Thoracic aorta (tissue), 2 donors: ENCODE measurements at regions not wholly inside any gene's neighbourhood (a gene's known extent, or its start where the extent isn't known, plus 50 kb on each side); places are given as distances from the start of the nearest gene placed in this dataset.

Experiments
- ATAC-seq: fragments of 150-250 bp; one replicate; pipeline ENCODE4 v1.8.0; 2017; ENCODE audit warnings: low read depth; ENCODE audit not compliant: insufficient number of reproducible peaks, low FRiP score
- DNase-seq: peaks from one replicate; pipeline ENCODE4 v3.0.0-alpha.2; 2020; ENCODE audit warnings: low spot score
- H3K27ac ChIP-seq, 2 donors: fragments of 200-600 bp; sonication (generic); 1 replicate in 1 of 2; 2 replicates in 1 of 2; pipeline ENCODE4 v1.5.1; 2016; ENCODE audit warnings: mild to moderate bottlenecking in 2 of 2, moderate library complexity in 2 of 2
- H3K27me3 ChIP-seq: fragments of 200-600 bp; sonication (generic); replicated peaks from 2 replicates; pipeline ENCODE4 v1.6.0; 2016; ENCODE audit warnings: mild to moderate bottlenecking; ENCODE audit not compliant: insufficient read depth
- H3K36me3 ChIP-seq: fragments of 200-600 bp; sonication (generic); one replicate; pipeline ENCODE4 v1.5.1; 2016
- H3K4me1 ChIP-seq, 2 donors: fragments of 200-600 bp; sonication (generic); 1 replicate in 1 of 2; 2 replicates in 1 of 2; pipeline versions ENCODE4 v1.5.1 to v1.6.0; 2016; ENCODE audit warnings: low read depth in 2 of 2, mild to moderate bottlenecking in 1 of 2; ENCODE audit not compliant: control insufficient read depth in 1 of 2
- H3K4me3 ChIP-seq: fragments of 200-600 bp; sonication (generic); 2 replicates; pipeline ENCODE4 v1.5.1; 2016; ENCODE audit warnings: mild to moderate bottlenecking
- H3K9me3 ChIP-seq: fragments of 200-600 bp; sonication (generic); 2 replicates; pipeline ENCODE4 v1.5.1; 2016
- CTCF ChIP-seq: fragments of 200-600 bp; sonication (generic); IDR thresholded peaks from one replicate; pipeline ENCODE4 v1.5.1; 2019; ENCODE audit warnings: antibody characterized with exemption

- no peaks in the 10 kb centered on the region for H3K36me3 ChIP-seq
- H3K27ac ChIP-seq: no peak overlapping the region
- ATAC-seq (no peak), DNase-seq (no peak)
- H3K4me3 ChIP-seq: no peak overlapping the region
- no peaks in the 10 kb centered on the region for H3K9me3 ChIP-seq
- H3K27me3 ChIP-seq: no peaks in the 10 kb centered on the region
- no peak for TF ChIP-seq CTCF
- no peaks in the 10 kb centered on the region for H3K4me1 ChIP-seq
Measured at GRCh38 chr5:26229848-26230247, 808.5 kb downstream of the CDH9 start.

- TF ChIP-seq CTCF: no peak
- no peaks in the 10 kb centered on the region for H3K4me1 ChIP-seq
- DNase-seq (no peak), ATAC-seq (no peak)
- H3K4me3 ChIP-seq: no peak overlapping the region
- no peaks in the 10 kb centered on the region for H3K36me3 ChIP-seq
- no peak overlapping the region for H3K27ac ChIP-seq
- no peaks in the 10 kb centered on the region for H3K27me3 ChIP-seq
- H3K9me3 ChIP-seq: no peaks in the 10 kb centered on the region
Measured at GRCh38 chr5:26227245-26227644, 811.1 kb downstream of the CDH9 start.

GRCh38 chr5:26205121-26205520 lies 833.3 kb downstream of the CDH9 start:
- TF ChIP-seq CTCF: no peak
- ATAC-seq (no peak), DNase-seq (no peak)
- H3K27ac ChIP-seq: no peak overlapping the region
- no peaks in the 10 kb centered on the region for H3K4me1 ChIP-seq
- H3K4me3 ChIP-seq: no peak overlapping the region
- no peaks in the 10 kb centered on the region for H3K27me3 ChIP-seq
- no peaks in the 10 kb centered on the region for H3K9me3 ChIP-seq
- no peaks in the 10 kb centered on the region for H3K36me3 ChIP-seq

GRCh38 chr5:26193626-26194025 lies 844.8 kb downstream of the CDH9 start:
- Histone ChIP-seq H3K4me1 (no peaks in the 10 kb centered on the region), H3K27me3 (no peaks in the 10 kb centered on the region), H3K27ac (no peak overlapping the region), H3K4me3 (no peak overlapping the region), H3K9me3 (no peaks in the 10 kb centered on the region), H3K36me3 (no peaks in the 10 kb centered on the region)
- DNase-seq (no peak), ATAC-seq (no peak)
- no peak for TF ChIP-seq CTCF

- Histone ChIP-seq H3K4me3 (no peak overlapping the region), H3K36me3 (no peaks in the 10 kb centered on the region), H3K27ac (no peak overlapping the region), H3K4me1 (no peaks in the 10 kb centered on the region), H3K9me3 (no peaks in the 10 kb centered on the region), H3K27me3 (no peaks in the 10 kb centered on the region)
- TF ChIP-seq CTCF: no peak
- ATAC-seq (no peak), DNase-seq (no peak)
Measured at GRCh38 chr5:26192486-26192885, 845.9 kb downstream of the CDH9 start.
